22Rv1 (cell line): ENCODE measurements at regions not wholly inside any gene's neighbourhood (a gene's known extent, or its start where the extent isn't known, plus 50 kb on each side); places are given as distances from the start of the nearest gene placed in this dataset.

Experiments used
- H3K27ac ChIP-seq: fragments of 450-650 bp; 2 replicates; pipeline ENCODE4 v1.5.1; 2017
- CTCF ChIP-seq: fragments of 450-650 bp; IDR thresholded peaks from 2 replicates; pipeline ENCODE4 v1.5.1; 2017; ENCODE audit warnings: mild to moderate bottlenecking
- ZFX ChIP-seq: fragments of 450-650 bp; IDR thresholded peaks from 2 replicates; pipeline ENCODE4 v1.6.1; 2017; ENCODE audit warnings: antibody characterized with exemption, borderline replicate concordance

GRCh38 chr21:27067226-27067625 lies 100.3 kb upstream of the ADAMTS5 start:
- no peak overlapping the region for H3K27ac ChIP-seq
- no peak for TF ChIP-seq ZFX
- TF ChIP-seq CTCF: no peak

GRCh38 chr21:27062443-27062842 lies 95.6 kb upstream of the ADAMTS5 start:
- TF ChIP-seq CTCF: no peak
- no peak for TF ChIP-seq ZFX
- H3K27ac ChIP-seq: no peak overlapping the region

GRCh38 chr21:27061770-27062169 lies 94.9 kb upstream of the ADAMTS5 start:
- no peak overlapping the region for H3K27ac ChIP-seq
- TF ChIP-seq ZFX (no peak), CTCF (no peak)

- TF ChIP-seq ZFX (no peak), CTCF (no peak)
- H3K27ac ChIP-seq: no peak overlapping the region
Measured at GRCh38 chr21:27060190-27060589, 93.3 kb upstream of the ADAMTS5 start.

- no peak for TF ChIP-seq ZFX
- no peak for TF ChIP-seq CTCF
- H3K27ac ChIP-seq: no peak overlapping the region
Measured at GRCh38 chr21:27058673-27059605, 92.1 kb upstream of the ADAMTS5 start.

GRCh38 chr21:27057997-27058396 lies 91.1 kb upstream of the ADAMTS5 start:
- TF ChIP-seq CTCF (no peak), ZFX (no peak)
- H3K27ac ChIP-seq: no peak overlapping the region

- no peak overlapping the region for H3K27ac ChIP-seq
- TF ChIP-seq ZFX: no peak
- TF ChIP-seq CTCF: no peak
Measured at GRCh38 chr21:27047658-27048314, 80.9 kb upstream of the ADAMTS5 start.
